K562 (cell line): ENCODE measurements at regions not wholly inside any gene's neighbourhood (a gene's known extent, or its start where the extent isn't known, plus 50 kb on each side); places are given as distances from the start of the nearest gene placed in this dataset.

Experiments used
- ATAC-seq: fragments of 200-7000 bp; cut with Tn5 transposase; 3 replicates; pipeline ENCODE4 v1.9.1; 2020; ENCODE audit warnings: moderate library complexity
- BruUV-seq: library from RNA; stranded (reverse); fragments of 400-500 nt; replicated peaks from 2 replicates; lab custom pipeline; 2021; lab: Mats Ljungman, UMichigan
- CTCF ChIA-PET: fragments of 300-600 bp; formaldehyde crosslinking; extraction: SDS; loops from one replicate; lab custom pipeline; 2021; ENCODE audit warnings: low intra/inter-chr PET ratio; lab: Yijun Ruan, JAX
- POLR2A ChIA-PET: fragments of 300-600, 350-650 bp; sonication (Branson Sonifier 250); formaldehyde crosslinking; extraction: SDS; loops from one replicate; lab custom pipeline; 2021; ENCODE audit warnings: antibody characterized with exemption, inconsistent platforms; lab: Yijun Ruan, JAX
- DNase-seq, 4 experiments: peaks; one replicate each; pipeline versions ENCODE4 v3.0.0 to v3.0.0-alpha.2; 2011 to 2018; ENCODE audit warnings: low spot score in 3 of 4, mixed read lengths in 3 of 4; ENCODE audit errors: extremely low read depth in 1 of 4
- FAIRE-seq: peaks from 2 replicates; lab custom pipeline; 2011; peaks lifted over from hg19 to GRCh38; lab: Jason Lieb, UNC
- H2AFZ ChIP-seq: 2 replicates; pipeline ENCODE4 v1.6.0; 2011; ENCODE audit warnings: low read depth, low read length, control low read depth, inconsistent platforms
- H3K27ac ChIP-seq: fragments of 200-600 bp; 3 replicates; pipeline ENCODE4 v1.8.0; 2011; ENCODE audit warnings: low read depth, mild to moderate bottlenecking, control low read depth, inconsistent platforms, low read length, moderate library complexity, mixed read lengths; ENCODE audit errors: extremely low read depth
- H3K27me3 ChIP-seq, 2 experiments: fragments of 300-600 bp in 1 of 2; 2 replicates in 1 of 2; 3 replicates in 1 of 2; pipeline versions ENCODE4 v1.6.0 to v1.8.0; 2011; ENCODE audit warnings: inconsistent platforms in 2 of 2, low read length in 2 of 2, mild to moderate bottlenecking in 1 of 2, mixed read lengths in 1 of 2, moderate library complexity in 1 of 2; ENCODE audit not compliant: control insufficient read depth in 2 of 2, insufficient read depth in 2 of 2
- H3K36me3 ChIP-seq: fragments of 300-600 bp; 3 replicates; pipeline ENCODE4 v1.8.0; 2011; ENCODE audit warnings: mild to moderate bottlenecking, low read length, inconsistent platforms; ENCODE audit not compliant: control insufficient read depth, insufficient read depth
- H3K4me1 ChIP-seq, 2 experiments: fragments of 200-600 bp in 1 of 2; replicated peaks in 1 of 2; 2 replicates in 1 of 2; 3 replicates in 1 of 2; pipeline versions ENCODE4 v1.5.1 to v1.8.0; 2011; ENCODE audit warnings: inconsistent platforms in 2 of 2, low read length in 2 of 2, mild to moderate bottlenecking in 1 of 2, mixed read lengths in 1 of 2, moderate library complexity in 1 of 2; ENCODE audit not compliant: control insufficient read depth in 2 of 2, insufficient read depth in 2 of 2
- H3K4me2 ChIP-seq: 2 replicates; pipeline ENCODE4 v1.6.1; 2011; ENCODE audit warnings: low read length, control low read depth, inconsistent platforms, mixed read lengths; ENCODE audit not compliant: insufficient read depth
- H3K4me3 ChIP-seq: fragments of 200-600 bp; sonication (generic), shearing (Covaris generic); 2 replicates; pipeline ENCODE4 v1.5.1; 2016; ENCODE audit warnings: control low read depth, inconsistent platforms
- H3K79me2 ChIP-seq: fragments of 200-600 bp; 3 replicates; pipeline ENCODE4 v1.8.0; 2011; ENCODE audit warnings: low read length, inconsistent platforms; ENCODE audit not compliant: control insufficient read depth, insufficient read depth
- H3K9ac ChIP-seq, 2 experiments: 2 replicates each; pipeline versions ENCODE4 v1.6.0 to v1.6.1; 2011; ENCODE audit warnings: low read depth in 2 of 2, low read length in 2 of 2, control low read depth in 1 of 2, inconsistent platforms in 1 of 2, mild to moderate bottlenecking in 1 of 2, mixed read lengths in 1 of 2; ENCODE audit not compliant: insufficient read depth in 1 of 2
- H3K9me1 ChIP-seq: one replicate; pipeline ENCODE4 v1.6.0; 2011; ENCODE audit warnings: inconsistent platforms, mild to moderate bottlenecking, low read length, moderate library complexity; ENCODE audit not compliant: control insufficient read depth, insufficient read depth
- H3K9me3 ChIP-seq: replicated peaks from 2 replicates; pipeline ENCODE4 v1.5.1; 2011; ENCODE audit warnings: low read depth, low read length, inconsistent platforms; ENCODE audit not compliant: control insufficient read depth, insufficient read depth
- H4K20me1 ChIP-seq: replicated peaks from 2 replicates; pipeline ENCODE4 v1.6.1; 2011; ENCODE audit warnings: low read length, inconsistent platforms, mixed read lengths; ENCODE audit not compliant: control insufficient read depth, insufficient read depth
- ATF7 ChIP-seq: fragments of 450-650 bp; IDR thresholded peaks from 2 replicates; pipeline ENCODE4 v1.7.1; 2014; ENCODE audit warnings: mild to moderate bottlenecking, moderate library complexity
- DPF2 ChIP-seq: fragments of 450-650 bp; IDR thresholded peaks from 2 replicates; pipeline ENCODE4 v1.6.1; 2016
- FOXJ2 ChIP-seq: fragments of 200-800 bp; sonication (Bioruptor generic); IDR thresholded peaks from 2 replicates; pipeline ENCODE4 v1.6.1; 2016; ENCODE audit warnings: missing genetic modification characterization, missing compliant biosample characterization
- HDAC6 ChIP-seq: IDR thresholded peaks from 2 replicates; pipeline ENCODE4 v1.6.1; 2012; ENCODE audit warnings: low read depth, mild to moderate bottlenecking, control low read depth, inconsistent platforms, low read length, moderate library complexity
- NCOA4 ChIP-seq: fragments of 450-650 bp; IDR thresholded peaks from 2 replicates; pipeline ENCODE4 v1.6.1; 2018; ENCODE audit warnings: mild to moderate bottlenecking; ENCODE audit not compliant: partially characterized antibody
- NEUROD1 ChIP-seq: fragments of 150-350 bp; IDR thresholded peaks from 2 replicates; pipeline ENCODE4 v1.6.1; 2014; ENCODE audit warnings: borderline replicate concordance, low read length, low read depth; ENCODE audit not compliant: partially characterized antibody
- PRMT5 ChIP-seq: sonication (generic); formaldehyde crosslinking; IDR thresholded peaks from 2 replicates; pipeline ENCODE4 v1.5.0; 2020; ENCODE audit warnings: missing genetic modification reagents
- PURB ChIP-seq: sonication (generic); formaldehyde crosslinking; IDR thresholded peaks from 2 replicates; pipeline ENCODE4 v1.9.0; 2021; ENCODE audit warnings: low read depth, mild to moderate bottlenecking, missing genetic modification reagents
- SAFB ChIP-seq: fragments of 200-400 bp; formaldehyde crosslinking; IDR thresholded peaks from 2 replicates; pipeline ENCODE4 v1.6.1; 2017; ENCODE audit warnings: low read depth, low read length, borderline replicate concordance
- TCF3 ChIP-seq: sonication (generic); formaldehyde crosslinking; IDR thresholded peaks from 2 replicates; pipeline ENCODE4 v1.4.0; 2020; ENCODE audit warnings: mild to moderate bottlenecking, missing genetic modification reagents
- YBX1 ChIP-seq: fragments of 450-650 bp; IDR thresholded peaks from 2 replicates; pipeline ENCODE4 v1.7.1; 2016; ENCODE audit warnings: mild to moderate bottlenecking
- WGBS: fragments of 100-300 bp; shearing (Covaris generic); methylation state at CpG from one replicate; pipeline ENCODE4 v1.1.6; 2016; ENCODE audit warnings: low coverage, mixed read lengths; ENCODE audit not compliant: insufficient coverage; ENCODE audit errors: missing lambda C conversion rate; 5-methylcytosine and 5-hydroxymethylcytosine counted together
- in situ Hi-C: fragments of 300-500 bp; cut with MboI; formaldehyde crosslinking; loops from 4 replicates; pipeline ENCODE4 v1.15.0; 2018; ENCODE audit warnings: inconsistent platforms, mixed read lengths
- intact Hi-C: fragments of 100-400 bp; cut with micrococcal nuclease; formaldehyde crosslinking; loops from 2 replicates; pipeline ENCODE4 v1.14.2; 2022
- TF ChIP-seq, protein P1 (sequence below): fragments of 450-650 bp; IDR thresholded peaks from 2 replicates; pipeline ENCODE4 v1.6.1; 2018; ENCODE audit not compliant: partially characterized antibody
- TF ChIP-seq, protein P2 (sequence below): fragments of 450-650 bp; formaldehyde crosslinking; IDR thresholded peaks from 2 replicates; pipeline ENCODE4 v1.4.0; 2020; ENCODE audit warnings: mild to moderate bottlenecking, moderate library complexity
- TF ChIP-seq, protein P3 (sequence below): fragments of 450-650 bp; IDR thresholded peaks from 2 replicates; pipeline ENCODE4 v1.6.1; 2016; ENCODE audit warnings: low read depth, mild to moderate bottlenecking, moderate library complexity

DNA sequence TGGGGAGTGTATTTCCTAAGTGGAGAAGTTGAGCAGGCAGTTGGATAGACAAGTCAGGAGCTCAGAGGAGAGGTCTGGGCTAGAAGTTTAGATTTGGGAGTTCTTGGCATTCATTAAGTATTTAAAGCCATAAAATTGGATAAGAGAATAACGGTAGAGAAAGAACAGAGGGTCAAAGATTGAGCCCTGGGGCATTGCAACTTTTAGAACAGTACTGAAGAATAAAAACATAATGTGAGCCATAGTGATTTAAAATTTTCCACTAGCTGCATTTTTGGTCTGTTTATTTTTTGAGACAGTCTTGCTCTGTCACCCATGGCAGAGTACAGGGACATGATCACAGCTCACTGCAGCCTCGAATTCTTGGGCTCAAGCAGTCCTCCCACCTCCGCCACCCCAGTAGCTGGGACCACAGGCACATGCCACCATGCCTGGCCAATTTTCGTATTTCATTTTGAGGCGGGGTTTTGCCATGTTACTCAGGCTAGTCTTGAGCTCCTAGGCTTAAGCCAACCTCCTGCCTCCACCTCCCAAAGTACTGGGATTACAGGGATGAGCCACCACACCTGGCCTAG is 85.9 kb upstream of the SOX13 start:
- no peak for ATAC-seq
- TF ChIP-seq PRMT5 (CRISPR knock-in tag): no peak
- TF ChIP-seq FOXJ2 (tag): no peak
- TF ChIP-seq YBX1: no peak
- TF ChIP-seq NCOA4: no peak
- TF ChIP-seq, protein P1, sequence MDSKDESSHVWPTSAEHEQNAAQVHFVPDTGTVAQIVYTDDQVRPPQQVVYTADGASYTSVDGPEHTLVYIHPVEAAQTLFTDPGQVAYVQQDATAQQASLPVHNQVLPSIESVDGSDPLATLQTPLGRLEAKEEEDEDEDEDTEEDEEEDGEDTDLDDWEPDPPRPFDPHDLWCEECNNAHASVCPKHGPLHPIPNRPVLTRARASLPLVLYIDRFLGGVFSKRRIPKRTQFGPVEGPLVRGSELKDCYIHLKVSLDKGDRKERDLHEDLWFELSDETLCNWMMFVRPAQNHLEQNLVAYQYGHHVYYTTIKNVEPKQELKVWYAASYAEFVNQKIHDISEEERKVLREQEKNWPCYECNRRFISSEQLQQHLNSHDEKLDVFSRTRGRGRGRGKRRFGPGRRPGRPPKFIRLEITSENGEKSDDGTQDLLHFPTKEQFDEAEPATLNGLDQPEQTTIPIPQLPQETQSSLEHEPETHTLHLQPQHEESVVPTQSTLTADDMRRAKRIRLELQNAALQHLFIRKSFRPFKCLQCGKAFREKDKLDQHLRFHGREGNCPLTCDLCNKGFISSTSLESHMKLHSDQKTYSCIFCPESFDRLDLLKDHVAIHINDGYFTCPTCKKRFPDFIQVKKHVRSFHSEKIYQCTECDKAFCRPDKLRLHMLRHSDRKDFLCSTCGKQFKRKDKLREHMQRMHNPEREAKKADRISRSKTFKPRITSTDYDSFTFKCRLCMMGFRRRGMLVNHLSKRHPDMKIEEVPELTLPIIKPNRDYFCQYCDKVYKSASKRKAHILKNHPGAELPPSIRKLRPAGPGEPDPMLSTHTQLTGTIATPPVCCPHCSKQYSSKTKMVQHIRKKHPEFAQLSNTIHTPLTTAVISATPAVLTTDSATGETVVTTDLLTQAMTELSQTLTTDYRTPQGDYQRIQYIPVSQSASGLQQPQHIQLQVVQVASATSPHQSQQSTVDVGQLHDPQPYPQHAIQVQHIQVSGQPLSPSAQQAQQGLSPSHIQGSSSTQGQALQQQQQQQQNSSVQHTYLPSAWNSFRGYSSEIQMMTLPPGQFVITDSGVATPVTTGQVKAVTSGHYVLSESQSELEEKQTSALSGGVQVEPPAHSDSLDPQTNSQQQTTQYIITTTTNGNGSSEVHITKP: no peak
- no peak for TF ChIP-seq ATF7
- no peak for TF ChIP-seq NEUROD1
- TF ChIP-seq, protein P2, sequence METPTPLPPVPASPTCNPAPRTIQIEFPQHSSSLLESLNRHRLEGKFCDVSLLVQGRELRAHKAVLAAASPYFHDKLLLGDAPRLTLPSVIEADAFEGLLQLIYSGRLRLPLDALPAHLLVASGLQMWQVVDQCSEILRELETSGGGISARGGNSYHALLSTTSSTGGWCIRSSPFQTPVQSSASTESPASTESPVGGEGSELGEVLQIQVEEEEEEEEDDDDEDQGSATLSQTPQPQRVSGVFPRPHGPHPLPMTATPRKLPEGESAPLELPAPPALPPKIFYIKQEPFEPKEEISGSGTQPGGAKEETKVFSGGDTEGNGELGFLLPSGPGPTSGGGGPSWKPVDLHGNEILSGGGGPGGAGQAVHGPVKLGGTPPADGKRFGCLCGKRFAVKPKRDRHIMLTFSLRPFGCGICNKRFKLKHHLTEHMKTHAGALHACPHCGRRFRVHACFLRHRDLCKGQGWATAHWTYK: no peak
- TF ChIP-seq TCF3: no peak
- no peak for TF ChIP-seq SAFB
- no peak for TF ChIP-seq DPF2
- no peak for TF ChIP-seq HDAC6
- TF ChIP-seq PURB: no peak
- TF ChIP-seq, protein P3, sequence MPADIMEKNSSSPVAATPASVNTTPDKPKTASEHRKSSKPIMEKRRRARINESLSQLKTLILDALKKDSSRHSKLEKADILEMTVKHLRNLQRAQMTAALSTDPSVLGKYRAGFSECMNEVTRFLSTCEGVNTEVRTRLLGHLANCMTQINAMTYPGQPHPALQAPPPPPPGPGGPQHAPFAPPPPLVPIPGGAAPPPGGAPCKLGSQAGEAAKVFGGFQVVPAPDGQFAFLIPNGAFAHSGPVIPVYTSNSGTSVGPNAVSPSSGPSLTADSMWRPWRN: no peak
- no peak for DNase-seq
- WGBS: under 1% methylated on average over 5 of the region's 5 CpGs
- Histone ChIP-seq H3K9ac (no peak overlapping the region), H3K9me3 (no peaks in the 10 kb centered on the region), H3K4me1 (no peaks in the 10 kb centered on the region), H3K4me2 (no peak overlapping the region), H3K27ac (no peak overlapping the region), H3K36me3 (no peaks in the 10 kb centered on the region), H3K9me1 (no peaks in the 10 kb centered on the region), H3K79me2 (no peaks in the 10 kb centered on the region), H2AFZ (no peak overlapping the region), H3K27me3 (peaks cover 0 to 5% of the 10 kb centered on the region in 2 experiments; a peak in 1 of 5 replicates), H4K20me1 (no peaks in the 10 kb centered on the region), H3K4me3 (no peak overlapping the region)
- intact Hi-C loops: no loop called here
- no TSS peak for BruUV-seq
- no peak for FAIRE-seq
- in situ Hi-C loops: no loop called here
- ChIA-PET POLR2A (interaction anchor here (0.6 to 1.1 kb wide), 4 partner anchors 9 to 33 kb away, joined by 3 to 5 read pairs (median 3); no protein-coding TSS in a partner anchor), CTCF (no interaction called here)
